Neural cell (in vitro differentiated cells): ENCODE measurements at regions not wholly inside any gene's neighbourhood (a gene's known extent, or its start where the extent isn't known, plus 50 kb on each side); places are given as distances from the start of the nearest gene placed in this dataset.
A peak's percentile ranks its signal among the peaks of the same experiment; 100 is the strongest.

Experiments
- H2AFZ ChIP-seq: fragments of 200-600, 300-800 bp; sonication (generic), shearing (Covaris generic); 2 replicates; pipeline ENCODE4 v1.6.0; 2014; ENCODE audit warnings: low read depth, mild to moderate bottlenecking, antibody characterized with exemption, low read length, moderate library complexity
- H3F3A ChIP-seq: fragments of 200-600 bp; shearing (Covaris generic); 2 replicates; pipeline ENCODE4 v1.6.1; 2016; ENCODE audit warnings: mild to moderate bottlenecking, moderate library complexity, mixed read lengths, antibody characterized with exemption, low read length; ENCODE audit not compliant: insufficient read depth, poor library complexity, severe bottlenecking
- H3K27ac ChIP-seq: fragments of 200-600, 300-800 bp; sonication (generic), shearing (Covaris generic); 2 replicates; pipeline ENCODE4 v1.5.1; 2014; ENCODE audit warnings: mild to moderate bottlenecking, low read length, moderate library complexity
- H3K27me3 ChIP-seq: fragments of 300-800, 200-600 bp; sonication (generic), shearing (Covaris generic); 2 replicates; pipeline ENCODE4 v1.6.0; 2014; ENCODE audit warnings: mild to moderate bottlenecking, low read depth, low read length, moderate library complexity; ENCODE audit not compliant: insufficient read depth
- H3K36me3 ChIP-seq: fragments of 300-800, 200-600 bp; sonication (generic), shearing (Covaris generic); 2 replicates; pipeline ENCODE4 v1.5.1; 2014; ENCODE audit warnings: mild to moderate bottlenecking, antibody characterized with exemption, low read length, moderate library complexity; ENCODE audit not compliant: insufficient read depth
- H3K4me2 ChIP-seq: fragments of 300-800, 200-600 bp; sonication (generic), shearing (Covaris generic); 2 replicates; pipeline ENCODE4 v1.6.0; 2014; ENCODE audit warnings: mild to moderate bottlenecking, low read length
- H3K4me3 ChIP-seq: fragments of 300-800, 200-600 bp; sonication (generic), shearing (Covaris generic); 2 replicates; pipeline ENCODE4 v1.5.1; 2014; ENCODE audit warnings: mild to moderate bottlenecking, low read length, moderate library complexity
- H3K79me2 ChIP-seq: fragments of 200-600 bp; shearing (Covaris generic); replicated peaks from 2 replicates; pipeline ENCODE4 v1.6.0; 2014; ENCODE audit warnings: mild to moderate bottlenecking, low read length, moderate library complexity; ENCODE audit not compliant: insufficient read depth
- H3K9ac ChIP-seq: fragments of 300-800, 200-600 bp; sonication (generic), shearing (Covaris generic); 2 replicates; pipeline ENCODE4 v1.6.1; 2016; ENCODE audit warnings: mild to moderate bottlenecking, low read length, mixed read lengths
- H3K9me2 ChIP-seq: fragments of 200-600 bp; shearing (Covaris generic); 2 replicates; pipeline ENCODE4 v1.6.1; 2016; ENCODE audit warnings: mild to moderate bottlenecking, low read length, mixed read lengths; ENCODE audit not compliant: insufficient read depth
- H3K9me3 ChIP-seq: fragments of 200-600, 300-800 bp; sonication (generic), shearing (Covaris generic); 2 replicates; pipeline ENCODE4 v1.6.1; 2016; ENCODE audit warnings: mild to moderate bottlenecking, mixed run types, low read length, moderate library complexity, mixed read lengths
- H4K20me1 ChIP-seq: fragments of 200-600 bp; shearing (Covaris generic); 2 replicates; pipeline ENCODE4 v1.6.1; 2016; ENCODE audit warnings: mild to moderate bottlenecking, mixed run types; ENCODE audit not compliant: insufficient read depth
- EP300 ChIP-seq: fragments of 450-650 bp; conservative IDR thresholded peaks from 2 replicates; pipeline ENCODE4 v1.6.1; 2014; ENCODE audit warnings: antibody characterized with exemption, mild to moderate bottlenecking, moderate library complexity; ENCODE audit not compliant: poor library complexity, severe bottlenecking
- MXI1 ChIP-seq: fragments of 450-650 bp; conservative IDR thresholded peaks from 2 replicates; pipeline ENCODE4 v1.6.1; 2014; ENCODE audit warnings: antibody characterized with exemption, mild to moderate bottlenecking; ENCODE audit not compliant: poor library complexity, severe bottlenecking
- POLR2AphosphoS5 ChIP-seq: IDR thresholded peaks from 2 replicates; pipeline ENCODE4 v1.6.1; 2012
- RAD21 ChIP-seq: fragments of 450-650 bp; conservative IDR thresholded peaks from 2 replicates; pipeline ENCODE4 v1.6.1; 2014; ENCODE audit warnings: antibody characterized with exemption, mild to moderate bottlenecking, moderate library complexity
- SMC3 ChIP-seq: fragments of 450-650 bp; conservative IDR thresholded peaks from 2 replicates; pipeline ENCODE4 v1.6.1; 2014; ENCODE audit warnings: antibody characterized with exemption, mild to moderate bottlenecking, moderate library complexity; ENCODE audit not compliant: poor library complexity
- TAF1 ChIP-seq: IDR thresholded peaks from 2 replicates; pipeline ENCODE4 v1.6.1; 2012; ENCODE audit warnings: low read depth
- TF ChIP-seq, protein P1 (sequence below): IDR thresholded peaks from 2 replicates; pipeline ENCODE4 v1.6.1; 2012; ENCODE audit warnings: borderline replicate concordance
- TF ChIP-seq, protein P2 (sequence below): fragments of 450-650 bp; IDR thresholded peaks from 2 replicates; pipeline ENCODE4 v1.5.1; 2014; ENCODE audit warnings: antibody characterized with exemption, mild to moderate bottlenecking, moderate library complexity; ENCODE audit not compliant: poor library complexity, severe bottlenecking

DNA sequence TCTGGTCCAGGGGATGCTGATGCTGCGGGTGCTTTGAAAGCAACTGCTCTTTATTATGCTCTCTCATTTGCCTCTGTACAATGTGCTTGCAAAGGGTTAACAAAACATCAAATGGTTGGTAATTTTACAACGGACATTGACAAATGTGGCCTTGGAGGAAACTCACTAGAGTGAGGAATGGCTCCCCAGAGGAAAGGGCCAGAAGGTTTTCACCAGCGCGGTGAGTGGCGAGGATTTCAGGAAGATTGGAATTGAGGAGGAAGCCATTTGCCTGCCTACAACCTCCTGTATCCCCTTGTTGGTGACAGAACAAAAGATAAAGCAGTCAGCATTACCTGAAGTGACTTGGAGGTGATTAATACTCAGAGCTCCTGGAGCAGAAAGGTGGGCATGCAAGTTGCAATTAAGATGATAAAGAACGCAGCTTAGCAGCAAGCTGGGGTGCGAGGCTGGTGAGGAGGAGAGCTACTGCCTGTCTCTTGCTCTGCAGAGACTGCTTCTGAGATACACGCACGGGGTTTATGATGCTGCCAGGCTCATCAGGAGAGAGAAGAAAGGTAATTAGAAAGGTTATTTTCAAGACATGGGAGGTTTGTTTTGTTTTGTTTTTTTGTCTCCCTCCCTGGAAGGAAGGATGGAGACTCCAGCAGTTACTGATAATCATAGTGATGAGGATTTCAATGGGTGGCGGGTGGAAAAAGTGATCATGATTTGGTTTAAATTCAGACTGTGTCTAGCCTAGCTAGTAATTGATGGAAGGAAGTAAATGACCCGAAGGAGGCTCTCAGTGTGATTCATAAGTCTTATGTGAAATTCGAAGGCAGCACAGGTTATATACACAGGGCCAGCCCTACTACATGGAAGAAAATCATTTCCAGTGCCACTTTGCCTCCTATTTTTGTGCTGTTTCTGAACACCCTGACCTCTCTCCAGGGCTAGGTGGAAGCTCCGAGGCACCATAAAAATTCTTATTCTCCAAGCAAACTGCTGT lies 141.6 kb upstream of the DTNBP1 start:
- Histone ChIP-seq H3K36me3 (no peaks in the 10 kb centered on the region), H3K27me3 (no peaks in the 10 kb centered on the region), H3F3A (no peaks in the 10 kb centered on the region), H4K20me1 (no peaks in the 10 kb centered on the region), H3K9ac (peak overlapping the region; percentile 21), H3K9me3 (no peaks in the 10 kb centered on the region), H3K4me2 (no peak overlapping the region), H3K79me2 (no peaks in the 10 kb centered on the region), H3K9me2 (no peaks in the 10 kb centered on the region), H3K4me3 (no peak overlapping the region), H2AFZ (no peak overlapping the region), H3K27ac (peak overlapping the region; percentile 3)
- TF ChIP-seq TAF1 = no peak
- no peak for TF ChIP-seq RAD21
- TF ChIP-seq, protein P1, sequence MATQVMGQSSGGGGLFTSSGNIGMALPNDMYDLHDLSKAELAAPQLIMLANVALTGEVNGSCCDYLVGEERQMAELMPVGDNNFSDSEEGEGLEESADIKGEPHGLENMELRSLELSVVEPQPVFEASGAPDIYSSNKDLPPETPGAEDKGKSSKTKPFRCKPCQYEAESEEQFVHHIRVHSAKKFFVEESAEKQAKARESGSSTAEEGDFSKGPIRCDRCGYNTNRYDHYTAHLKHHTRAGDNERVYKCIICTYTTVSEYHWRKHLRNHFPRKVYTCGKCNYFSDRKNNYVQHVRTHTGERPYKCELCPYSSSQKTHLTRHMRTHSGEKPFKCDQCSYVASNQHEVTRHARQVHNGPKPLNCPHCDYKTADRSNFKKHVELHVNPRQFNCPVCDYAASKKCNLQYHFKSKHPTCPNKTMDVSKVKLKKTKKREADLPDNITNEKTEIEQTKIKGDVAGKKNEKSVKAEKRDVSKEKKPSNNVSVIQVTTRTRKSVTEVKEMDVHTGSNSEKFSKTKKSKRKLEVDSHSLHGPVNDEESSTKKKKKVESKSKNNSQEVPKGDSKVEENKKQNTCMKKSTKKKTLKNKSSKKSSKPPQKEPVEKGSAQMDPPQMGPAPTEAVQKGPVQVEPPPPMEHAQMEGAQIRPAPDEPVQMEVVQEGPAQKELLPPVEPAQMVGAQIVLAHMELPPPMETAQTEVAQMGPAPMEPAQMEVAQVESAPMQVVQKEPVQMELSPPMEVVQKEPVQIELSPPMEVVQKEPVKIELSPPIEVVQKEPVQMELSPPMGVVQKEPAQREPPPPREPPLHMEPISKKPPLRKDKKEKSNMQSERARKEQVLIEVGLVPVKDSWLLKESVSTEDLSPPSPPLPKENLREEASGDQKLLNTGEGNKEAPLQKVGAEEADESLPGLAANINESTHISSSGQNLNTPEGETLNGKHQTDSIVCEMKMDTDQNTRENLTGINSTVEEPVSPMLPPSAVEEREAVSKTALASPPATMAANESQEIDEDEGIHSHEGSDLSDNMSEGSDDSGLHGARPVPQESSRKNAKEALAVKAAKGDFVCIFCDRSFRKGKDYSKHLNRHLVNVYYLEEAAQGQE = no peak
- TF ChIP-seq, protein P2, sequence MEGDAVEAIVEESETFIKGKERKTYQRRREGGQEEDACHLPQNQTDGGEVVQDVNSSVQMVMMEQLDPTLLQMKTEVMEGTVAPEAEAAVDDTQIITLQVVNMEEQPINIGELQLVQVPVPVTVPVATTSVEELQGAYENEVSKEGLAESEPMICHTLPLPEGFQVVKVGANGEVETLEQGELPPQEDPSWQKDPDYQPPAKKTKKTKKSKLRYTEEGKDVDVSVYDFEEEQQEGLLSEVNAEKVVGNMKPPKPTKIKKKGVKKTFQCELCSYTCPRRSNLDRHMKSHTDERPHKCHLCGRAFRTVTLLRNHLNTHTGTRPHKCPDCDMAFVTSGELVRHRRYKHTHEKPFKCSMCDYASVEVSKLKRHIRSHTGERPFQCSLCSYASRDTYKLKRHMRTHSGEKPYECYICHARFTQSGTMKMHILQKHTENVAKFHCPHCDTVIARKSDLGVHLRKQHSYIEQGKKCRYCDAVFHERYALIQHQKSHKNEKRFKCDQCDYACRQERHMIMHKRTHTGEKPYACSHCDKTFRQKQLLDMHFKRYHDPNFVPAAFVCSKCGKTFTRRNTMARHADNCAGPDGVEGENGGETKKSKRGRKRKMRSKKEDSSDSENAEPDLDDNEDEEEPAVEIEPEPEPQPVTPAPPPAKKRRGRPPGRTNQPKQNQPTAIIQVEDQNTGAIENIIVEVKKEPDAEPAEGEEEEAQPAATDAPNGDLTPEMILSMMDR = no peak
- TF ChIP-seq SMC3 = no peak
- no peak for TF ChIP-seq MXI1

DNA sequence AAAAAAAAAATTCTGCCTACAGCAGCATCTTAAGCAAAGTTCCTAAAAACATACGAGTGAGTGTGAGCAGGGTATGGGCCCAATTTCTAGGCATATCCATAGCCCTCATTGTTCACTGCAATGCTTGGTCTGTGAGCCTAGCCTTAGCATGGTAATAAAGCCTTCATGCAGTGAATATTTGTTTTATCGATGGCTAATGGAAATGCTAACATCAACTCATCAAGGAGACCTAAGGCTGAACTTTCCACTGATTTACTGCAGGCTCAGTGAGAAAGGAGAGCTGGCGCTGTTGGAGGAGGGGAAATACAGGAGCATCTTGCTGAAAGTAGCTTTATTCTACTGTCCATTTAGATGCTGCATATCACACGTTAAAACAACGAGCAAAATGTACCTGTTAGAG lies 139.6 kb upstream of the DTNBP1 start:
- no peaks in the 10 kb centered on the region for H3K9me2 ChIP-seq
- H3K4me3 ChIP-seq = no peak overlapping the region
- no peak for TF ChIP-seq TAF1
- no peak for TF ChIP-seq POLR2AphosphoS5
- TF ChIP-seq, protein P2 = no peak
- no peak for TF ChIP-seq EP300
- TF ChIP-seq MXI1 = no peak
- no peaks in the 10 kb centered on the region for H3K36me3 ChIP-seq
- H4K20me1 ChIP-seq = no peaks in the 10 kb centered on the region
- H3K27ac ChIP-seq = no peak overlapping the region
- no peak overlapping the region for H3K9ac ChIP-seq
- no peaks in the 10 kb centered on the region for H3K9me3 ChIP-seq
- H3K27me3 ChIP-seq = no peaks in the 10 kb centered on the region
- H3K4me2 ChIP-seq = no peak overlapping the region
- no peaks in the 10 kb centered on the region for H3K79me2 ChIP-seq
- H2AFZ ChIP-seq = no peak overlapping the region
- no peaks in the 10 kb centered on the region for H3F3A ChIP-seq
